Keratinocyte (primary cell): ENCODE measurements at regions not wholly inside any gene's neighbourhood (a gene's known extent, or its start where the extent isn't known, plus 50 kb on each side); places are given as distances from the start of the nearest gene placed in this dataset.

ENCODE experiments used
- EZH2 ChIP-seq: IDR thresholded peaks from one replicate; pipeline ENCODE4 v1.6.1; 2012; ENCODE audit warnings: inconsistent platforms, mild to moderate bottlenecking, low read length, moderate library complexity
- TF ChIP-seq, protein P1 (sequence below), 3 experiments: IDR thresholded peaks in 1 of 3; conservative IDR thresholded peaks in 1 of 3; optimal IDR thresholded peaks in 1 of 3; 2 replicates in 2 of 3; 3 replicates in 1 of 3; pipeline versions ENCODE3 to v1.5.1; 2011; ENCODE audit warnings: low read length in 3 of 3, mild to moderate bottlenecking in 3 of 3, moderate library complexity in 2 of 3, control low read depth in 1 of 3, inconsistent platforms in 1 of 3; ENCODE audit not compliant: insufficient read depth in 2 of 3; ENCODE audit errors: extremely low read depth in 1 of 3

DNA sequence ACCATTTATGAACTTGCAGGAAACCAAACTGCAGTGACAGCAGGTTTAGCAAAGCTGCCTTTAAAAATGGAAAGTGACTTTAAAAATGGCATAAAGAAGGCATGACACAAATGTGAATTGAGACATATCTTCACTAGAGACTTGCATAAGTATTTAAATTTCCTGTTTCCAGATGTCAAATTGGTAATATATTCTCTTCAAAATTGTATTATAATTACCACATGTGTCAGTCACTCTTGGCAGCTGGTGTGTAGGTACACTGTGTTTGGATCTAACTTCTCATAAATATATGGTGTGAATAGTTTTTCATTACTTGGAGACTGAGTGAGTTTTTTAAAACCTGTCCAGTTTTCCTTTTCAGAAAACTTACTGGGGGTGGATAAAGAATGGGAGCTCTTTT is 636.2 kb upstream of the SGO1 start:
- TF ChIP-seq, protein P1, sequence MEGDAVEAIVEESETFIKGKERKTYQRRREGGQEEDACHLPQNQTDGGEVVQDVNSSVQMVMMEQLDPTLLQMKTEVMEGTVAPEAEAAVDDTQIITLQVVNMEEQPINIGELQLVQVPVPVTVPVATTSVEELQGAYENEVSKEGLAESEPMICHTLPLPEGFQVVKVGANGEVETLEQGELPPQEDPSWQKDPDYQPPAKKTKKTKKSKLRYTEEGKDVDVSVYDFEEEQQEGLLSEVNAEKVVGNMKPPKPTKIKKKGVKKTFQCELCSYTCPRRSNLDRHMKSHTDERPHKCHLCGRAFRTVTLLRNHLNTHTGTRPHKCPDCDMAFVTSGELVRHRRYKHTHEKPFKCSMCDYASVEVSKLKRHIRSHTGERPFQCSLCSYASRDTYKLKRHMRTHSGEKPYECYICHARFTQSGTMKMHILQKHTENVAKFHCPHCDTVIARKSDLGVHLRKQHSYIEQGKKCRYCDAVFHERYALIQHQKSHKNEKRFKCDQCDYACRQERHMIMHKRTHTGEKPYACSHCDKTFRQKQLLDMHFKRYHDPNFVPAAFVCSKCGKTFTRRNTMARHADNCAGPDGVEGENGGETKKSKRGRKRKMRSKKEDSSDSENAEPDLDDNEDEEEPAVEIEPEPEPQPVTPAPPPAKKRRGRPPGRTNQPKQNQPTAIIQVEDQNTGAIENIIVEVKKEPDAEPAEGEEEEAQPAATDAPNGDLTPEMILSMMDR (optimal IDR thresholded peaks at IDR 0.05 in 1 of 3, IDR thresholded peaks at IDR 0.05 in 1 of 3, conservative IDR thresholded peaks at IDR 0.05 in 1 of 3; ENCODE audit: extremely low read depth in 1 of 3, insufficient read depth in 2 of 3, low read length in 3 of 3): no peak
- TF ChIP-seq EZH2: no peak
